IgD-negative memory B cell (primary cell): ENCODE measurements at regions not wholly inside any gene's neighbourhood (a gene's known extent, or its start where the extent isn't known, plus 50 kb on each side); places are given as distances from the start of the nearest gene placed in this dataset.
"Not testable (repeated sequence)": the region's sequence is repeated elsewhere in the genome, so short reads cannot be mapped to it uniquely, and the experiment has no call there.

Experiments
- H3K27ac Mint-ChIP-seq, 3 donors: one replicate each; pipeline ENCODE4 v1.8.0; 2020 to 2022; ENCODE audit warnings: mild to moderate bottlenecking in 3 of 3, mixed read lengths in 3 of 3, moderate library complexity in 1 of 3
- H3K27me3 Mint-ChIP-seq: one replicate; pipeline ENCODE4 v1.8.0; 2021; ENCODE audit warnings: mixed read lengths
- H3K36me3 Mint-ChIP-seq: one replicate; pipeline ENCODE4 v1.8.0; 2020; ENCODE audit warnings: mild to moderate bottlenecking, mixed read lengths
- H3K4me1 Mint-ChIP-seq, 3 donors: one replicate each; pipeline ENCODE4 v1.8.0; 2020 to 2022; ENCODE audit warnings: mixed read lengths in 3 of 3, mild to moderate bottlenecking in 1 of 3
- H3K4me3 Mint-ChIP-seq, 4 donors: one replicate each; pipeline ENCODE4 v1.8.0; 2020 to 2022; ENCODE audit warnings: mild to moderate bottlenecking in 4 of 4, mixed read lengths in 4 of 4, moderate library complexity in 3 of 4
- H3K9me3 Mint-ChIP-seq, 3 donors: one replicate each; pipeline ENCODE4 v1.8.0; 2020 to 2021; ENCODE audit warnings: mixed read lengths in 3 of 3, mild to moderate bottlenecking in 1 of 3

DNA sequence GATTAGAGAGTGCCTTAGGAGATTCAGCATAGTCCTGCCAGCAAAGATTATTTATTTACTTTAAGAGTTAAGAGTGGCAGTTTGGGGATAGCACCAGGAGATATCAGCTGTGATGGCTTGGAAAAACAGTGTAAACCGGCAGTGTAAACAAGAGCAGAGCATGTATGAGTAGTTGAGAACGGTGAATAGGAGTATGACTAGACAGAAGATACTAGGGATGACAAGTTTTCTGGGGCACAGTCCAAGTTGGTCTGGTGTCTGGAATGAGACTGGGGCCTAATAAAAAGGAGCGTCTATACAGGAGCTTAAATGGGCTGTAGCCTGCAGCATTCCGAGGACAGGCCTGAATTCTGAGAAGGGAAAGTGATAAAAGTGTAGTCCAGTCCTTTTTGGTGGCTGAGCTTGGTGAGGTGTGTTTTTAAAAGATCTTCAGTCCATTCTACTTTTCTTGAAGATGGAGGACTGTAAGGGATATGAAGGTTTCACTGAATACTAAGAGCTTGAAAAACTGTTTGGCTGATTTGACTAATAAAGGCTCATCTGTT, 117.8 kb downstream of the TLR5 start:
- H3K36me3 Mint-ChIP-seq, H3K4me1 Mint-ChIP-seq, H3K27ac Mint-ChIP-seq, H3K9me3 Mint-ChIP-seq, H3K4me3 Mint-ChIP-seq, H3K27me3 Mint-ChIP-seq: not testable (repeated sequence)

DNA sequence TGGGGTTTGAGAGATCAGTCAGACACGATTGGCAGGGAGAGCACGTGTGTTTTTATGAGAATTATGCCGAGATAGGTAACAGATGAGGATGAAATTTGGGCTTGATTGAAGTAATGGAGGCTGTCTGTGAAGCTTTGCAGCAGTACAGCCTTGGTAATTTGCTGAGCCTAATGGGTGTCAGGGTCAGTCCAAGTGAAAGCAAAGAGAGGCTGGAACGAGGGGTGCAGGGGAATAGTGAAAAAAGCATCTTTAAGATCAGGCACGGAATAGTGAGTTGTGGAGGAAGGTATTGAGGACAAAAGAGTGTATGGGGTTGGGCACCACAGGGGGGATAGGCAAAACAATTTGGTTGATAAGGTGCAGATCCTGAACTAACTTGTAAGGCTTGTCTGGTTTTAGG, 116.4 kb downstream of the TLR5 start:
- not testable (repeated sequence) for H3K27ac Mint-ChIP-seq, H3K27me3 Mint-ChIP-seq

DNA sequence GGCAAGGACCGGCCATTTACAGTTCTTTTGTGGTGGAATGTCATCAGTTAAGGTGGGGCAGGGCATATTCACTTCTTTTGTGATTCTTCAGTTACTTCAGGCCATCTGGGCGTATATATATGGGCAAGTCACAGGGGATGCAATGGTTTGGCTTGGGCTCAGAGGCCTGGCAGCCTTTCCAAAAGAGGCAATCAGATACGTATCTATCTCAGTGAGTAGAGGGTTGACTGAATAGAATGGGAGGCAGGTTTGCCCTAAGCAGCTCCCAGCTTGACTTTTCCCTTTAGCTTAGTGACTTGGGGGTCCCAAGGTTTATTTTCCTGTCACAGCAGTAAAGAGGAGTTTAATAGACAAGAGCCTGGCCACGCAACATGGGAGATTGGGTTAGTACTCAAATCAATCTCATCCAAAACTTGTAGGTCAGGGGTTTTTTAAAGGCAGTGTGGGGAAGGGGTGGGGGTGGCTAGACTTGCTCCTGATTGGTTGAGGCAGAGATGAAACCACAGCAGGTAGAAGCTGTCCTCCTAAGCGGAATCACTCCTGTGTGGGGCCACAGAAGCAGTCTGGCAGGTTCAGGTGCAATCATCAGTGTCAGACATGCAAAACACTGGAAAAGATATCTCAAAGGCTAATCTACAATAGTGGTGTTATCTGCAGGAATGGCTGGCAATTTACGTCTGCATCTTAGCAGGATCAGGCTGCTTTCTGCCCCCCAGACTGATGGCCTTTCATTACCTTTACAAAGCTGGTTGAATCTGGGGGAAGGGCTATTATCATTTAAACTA, 112.9 kb downstream of the TLR5 start:
- Mint-ChIP-seq H3K4me3 (no peak overlapping the region), H3K27ac (peak overlapping the region in 1 of 3 donors; percentile 42), H3K4me1 (peaks cover 0 to 1% (median 0%) of the 10 kb centered on the region in 3 donors), H3K36me3 (no peaks in the 10 kb centered on the region), H3K9me3 (no peaks in the 10 kb centered on the region), H3K27me3 (no peaks in the 10 kb centered on the region)

More for the DNA sequence above, 116.4 kb downstream of the TLR5 start:
- not testable (repeated sequence) for H3K9me3 Mint-ChIP-seq, H3K4me3 Mint-ChIP-seq, H3K4me1 Mint-ChIP-seq, H3K36me3 Mint-ChIP-seq

DNA sequence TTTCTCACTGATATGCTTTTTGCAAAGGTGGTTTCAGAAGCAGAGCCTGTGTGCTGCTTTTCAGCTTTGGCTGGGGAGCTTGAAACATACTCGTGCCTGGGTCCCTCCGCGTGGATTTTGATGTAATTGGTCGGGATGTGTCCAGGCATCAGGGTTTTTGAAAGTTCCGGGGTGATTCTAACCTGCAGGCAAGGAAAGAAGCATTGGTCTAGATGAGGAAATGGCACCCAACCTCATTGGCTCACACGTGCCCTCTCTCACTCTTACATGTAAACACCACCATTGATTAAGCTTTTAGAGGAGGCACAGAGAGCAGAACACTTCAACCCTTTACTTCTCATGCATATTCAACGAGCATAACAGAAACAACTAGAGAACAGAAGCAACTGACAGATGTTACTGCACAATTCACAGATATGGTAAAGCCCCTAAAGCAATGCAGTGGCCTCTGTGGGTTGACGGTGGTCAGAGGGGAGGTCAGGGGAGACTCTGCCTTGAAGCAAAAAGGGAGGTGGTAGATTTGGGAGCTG, 112.1 kb downstream of the TLR5 start:
- H3K9me3 Mint-ChIP-seq: no peaks in the 10 kb centered on the region
- H3K36me3 Mint-ChIP-seq: no peaks in the 10 kb centered on the region
- H3K27ac Mint-ChIP-seq: peak overlapping the region in 2 of 3 donors; percentile 4 to 15
- peaks cover 0 to 1% (median 0%) of the 10 kb centered on the region in 3 donors for H3K4me1 Mint-ChIP-seq
- H3K27me3 Mint-ChIP-seq: peaks cover under 1% of the 10 kb centered on the region
- H3K4me3 Mint-ChIP-seq: no peak overlapping the region

DNA sequence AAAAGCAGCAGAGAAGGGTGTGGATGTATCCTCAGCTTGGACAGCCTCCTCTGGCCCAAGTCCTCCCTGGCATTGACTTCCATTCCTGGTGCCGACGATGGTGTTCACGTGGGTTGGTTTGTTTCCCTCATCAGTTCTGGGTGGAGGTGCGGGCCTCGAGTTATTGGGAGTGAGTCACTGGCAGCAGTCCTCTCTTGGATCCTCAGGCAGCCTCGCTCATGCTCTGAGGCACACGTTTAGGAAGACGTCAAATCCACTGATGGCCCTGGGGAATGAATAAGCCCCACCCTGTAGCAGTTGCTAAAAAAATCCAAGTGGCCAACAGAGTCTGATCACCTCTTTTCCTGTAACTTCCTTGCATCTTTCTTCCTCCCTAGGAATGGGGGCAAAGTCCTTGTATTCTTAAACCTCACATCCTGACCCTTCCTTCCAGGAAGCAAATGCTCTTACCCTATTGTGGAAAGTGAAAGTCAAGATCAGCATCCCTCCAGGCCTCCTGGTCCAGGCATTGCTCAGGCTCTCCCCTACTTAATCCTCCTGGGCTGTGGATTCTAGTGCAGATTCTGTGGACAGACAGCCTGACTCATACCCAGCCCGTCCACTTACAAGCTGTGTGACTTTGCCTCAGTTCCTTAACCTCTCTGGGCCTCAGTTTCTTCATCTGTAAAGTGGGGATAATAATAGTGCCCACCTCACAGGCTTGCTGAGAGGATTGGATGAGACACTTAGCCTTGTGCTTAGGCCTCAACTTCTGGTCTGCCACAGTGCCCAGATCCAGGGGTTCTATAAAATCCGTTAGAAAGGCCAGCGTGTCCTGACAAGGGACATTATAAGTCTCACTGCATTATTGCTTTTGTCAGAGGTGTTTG, 111.1 kb downstream of the TLR5 start:
- Mint-ChIP-seq H3K9me3 (no peaks in the 10 kb centered on the region), H3K27me3 (peaks cover 11% of the 10 kb centered on the region), H3K27ac (no peak overlapping the region), H3K4me3 (no peak overlapping the region), H3K4me1 (peaks cover 0 to 1% (median 0%) of the 10 kb centered on the region in 3 donors), H3K36me3 (no peaks in the 10 kb centered on the region)

DNA sequence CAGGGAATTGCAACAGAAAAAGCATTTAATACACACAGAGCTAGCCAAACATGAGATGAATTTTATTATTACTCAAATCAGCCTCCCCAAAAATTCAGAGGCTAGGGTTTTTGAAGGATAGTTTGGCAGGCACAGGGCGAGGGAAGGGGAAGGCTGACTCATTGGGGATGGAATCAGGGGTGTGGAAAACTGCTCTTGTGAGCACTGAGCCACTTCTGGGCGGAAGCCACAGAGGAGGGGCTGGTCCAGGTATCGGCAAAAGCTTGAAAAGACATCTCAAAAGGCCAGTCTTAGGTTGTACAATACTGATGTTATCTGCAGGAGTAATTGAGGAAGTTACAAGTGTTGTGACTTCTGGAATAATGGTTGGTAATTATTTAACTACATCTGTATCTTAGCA, 109.4 kb downstream of the TLR5 start:
- no peak overlapping the region for H3K4me3 Mint-ChIP-seq
- H3K4me1 Mint-ChIP-seq: peaks cover 0 to 3% (median 0%) of the 10 kb centered on the region in 3 donors
- H3K27me3 Mint-ChIP-seq: peaks cover 15% of the 10 kb centered on the region
- no peak overlapping the region for H3K27ac Mint-ChIP-seq
- H3K36me3 Mint-ChIP-seq: no peaks in the 10 kb centered on the region
- H3K9me3 Mint-ChIP-seq: no peaks in the 10 kb centered on the region

DNA sequence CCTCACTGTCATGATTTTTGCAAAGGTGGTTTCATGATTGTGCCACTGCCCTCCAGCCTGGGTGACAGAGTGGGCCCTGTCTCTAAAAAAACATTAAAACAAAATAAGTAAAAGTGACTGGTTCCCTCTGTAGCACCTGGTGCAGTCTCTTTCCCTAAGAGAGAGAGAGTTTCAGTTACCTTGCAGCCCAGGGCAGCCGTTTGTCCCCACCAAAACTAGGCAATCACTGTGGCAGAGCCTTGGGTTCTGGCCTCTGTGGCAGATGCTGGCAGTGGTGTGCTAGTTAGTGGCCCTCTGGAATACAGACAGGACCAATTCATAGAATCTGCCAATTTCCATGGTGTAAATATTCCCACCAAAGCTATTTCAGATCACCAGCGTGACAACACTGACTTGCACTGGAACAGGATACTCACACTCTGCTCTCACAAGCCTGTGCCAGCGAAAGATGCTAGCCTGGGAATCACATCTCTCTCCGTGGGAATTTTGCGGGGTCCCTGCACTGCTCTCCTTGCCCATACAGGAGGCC, 108.7 kb downstream of the TLR5 start:
- Mint-ChIP-seq H3K36me3 (no peaks in the 10 kb centered on the region), H3K9me3 (no peaks in the 10 kb centered on the region), H3K27ac (no peak overlapping the region), H3K4me3 (no peak overlapping the region), H3K4me1 (peaks cover 0 to 3% (median 0%) of the 10 kb centered on the region in 3 donors), H3K27me3 (peaks cover 15% of the 10 kb centered on the region)

DNA sequence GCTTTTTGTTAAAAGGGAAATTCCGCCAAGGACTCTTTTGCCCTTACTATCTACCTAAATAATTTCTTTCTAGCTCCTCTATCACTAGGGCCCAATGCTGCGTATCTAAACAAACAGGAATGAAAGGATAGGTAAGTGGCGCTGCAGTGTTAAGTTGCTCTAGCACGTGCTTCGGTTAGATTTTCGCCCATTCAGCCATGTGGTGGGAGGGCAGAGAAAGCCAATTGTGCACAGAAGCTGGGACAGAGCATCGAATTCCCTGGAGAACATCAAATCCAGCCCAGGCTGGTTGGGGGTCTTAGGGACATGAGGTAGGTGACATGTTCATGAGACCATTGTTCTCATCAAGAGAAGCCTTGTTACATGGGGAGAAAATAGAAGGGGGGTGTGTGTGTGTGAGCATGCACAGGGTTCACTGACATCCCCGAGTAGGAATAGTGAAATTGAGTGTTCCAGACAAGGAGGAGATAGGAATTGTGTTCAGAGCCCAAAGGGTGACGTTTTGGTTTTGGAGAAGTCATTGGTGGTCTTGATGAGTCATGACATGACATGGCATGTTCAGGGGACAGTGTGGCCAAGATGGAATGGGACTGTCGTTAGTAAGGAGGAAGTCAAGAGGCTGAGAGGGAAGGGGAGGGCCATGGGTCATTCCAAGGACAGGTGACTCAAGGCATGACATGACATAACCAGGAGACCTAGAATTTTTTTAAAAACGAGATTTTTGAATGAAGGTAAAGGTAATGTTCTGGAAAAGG, 107.1 kb downstream of the TLR5 start:
- peaks cover 20% of the 10 kb centered on the region for H3K27me3 Mint-ChIP-seq
- H3K36me3 Mint-ChIP-seq: no peaks in the 10 kb centered on the region
- H3K4me1 Mint-ChIP-seq: peaks cover 0 to 3% (median 0%) of the 10 kb centered on the region in 3 donors
- H3K9me3 Mint-ChIP-seq: peaks cover 0 to 2% (median 0%) of the 10 kb centered on the region in 3 donors
- H3K4me3 Mint-ChIP-seq: no peak overlapping the region
- no peak overlapping the region for H3K27ac Mint-ChIP-seq

DNA sequence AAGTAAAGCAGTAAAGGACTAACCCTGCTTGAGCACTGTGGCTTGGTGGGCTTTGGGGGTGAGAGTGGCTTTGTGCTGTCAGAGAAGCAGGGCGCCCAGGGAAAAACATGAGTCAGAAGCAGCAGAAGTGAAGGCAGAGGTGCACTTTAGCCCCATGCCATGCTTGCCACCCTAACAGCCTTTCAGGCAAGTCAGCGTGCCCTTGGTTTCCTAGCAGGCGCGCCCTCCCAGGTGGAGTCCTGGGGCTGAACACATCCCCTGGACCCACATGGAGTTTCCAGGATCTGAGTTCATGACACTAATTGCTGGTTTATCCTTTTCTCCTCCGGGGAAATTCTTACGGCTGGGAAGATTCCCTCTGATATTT, 106.6 kb downstream of the TLR5 start:
- peaks cover 0 to 2% (median 0%) of the 10 kb centered on the region in 3 donors for H3K9me3 Mint-ChIP-seq
- H3K36me3 Mint-ChIP-seq: no peaks in the 10 kb centered on the region
- H3K27me3 Mint-ChIP-seq: peaks cover 20% of the 10 kb centered on the region
- no peak overlapping the region for H3K27ac Mint-ChIP-seq
- H3K4me1 Mint-ChIP-seq: peaks cover 0 to 3% (median 0%) of the 10 kb centered on the region in 3 donors
- H3K4me3 Mint-ChIP-seq: no peak overlapping the region

DNA sequence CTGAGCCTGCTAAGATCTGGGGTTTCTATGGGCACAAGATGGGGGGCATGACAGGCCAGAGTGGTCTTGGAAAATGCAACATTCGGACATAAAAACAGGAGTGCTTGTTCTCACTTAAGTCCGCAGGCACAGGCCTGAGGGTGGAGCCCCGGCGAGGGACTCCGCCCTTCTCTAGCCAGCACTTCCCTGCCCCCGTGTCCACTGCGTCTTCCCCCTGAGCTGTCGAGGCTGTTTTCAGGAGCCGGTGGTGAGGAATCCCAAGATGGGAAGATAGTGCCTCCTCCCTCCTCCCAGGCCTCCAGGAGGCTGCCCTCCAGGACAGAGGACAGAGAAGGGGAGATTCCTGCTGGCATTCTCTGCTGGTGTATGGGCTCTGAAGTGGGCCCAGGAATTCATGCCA, 105.2 kb downstream of the TLR5 start:
- H3K9me3 Mint-ChIP-seq: peaks cover 0 to 2% (median 0%) of the 10 kb centered on the region in 3 donors
- no peak overlapping the region for H3K4me3 Mint-ChIP-seq
- H3K4me1 Mint-ChIP-seq: peaks cover 0 to 3% (median 0%) of the 10 kb centered on the region in 3 donors
- H3K27ac Mint-ChIP-seq: no peak overlapping the region
- peaks cover 20% of the 10 kb centered on the region for H3K27me3 Mint-ChIP-seq
- no peaks in the 10 kb centered on the region for H3K36me3 Mint-ChIP-seq

DNA sequence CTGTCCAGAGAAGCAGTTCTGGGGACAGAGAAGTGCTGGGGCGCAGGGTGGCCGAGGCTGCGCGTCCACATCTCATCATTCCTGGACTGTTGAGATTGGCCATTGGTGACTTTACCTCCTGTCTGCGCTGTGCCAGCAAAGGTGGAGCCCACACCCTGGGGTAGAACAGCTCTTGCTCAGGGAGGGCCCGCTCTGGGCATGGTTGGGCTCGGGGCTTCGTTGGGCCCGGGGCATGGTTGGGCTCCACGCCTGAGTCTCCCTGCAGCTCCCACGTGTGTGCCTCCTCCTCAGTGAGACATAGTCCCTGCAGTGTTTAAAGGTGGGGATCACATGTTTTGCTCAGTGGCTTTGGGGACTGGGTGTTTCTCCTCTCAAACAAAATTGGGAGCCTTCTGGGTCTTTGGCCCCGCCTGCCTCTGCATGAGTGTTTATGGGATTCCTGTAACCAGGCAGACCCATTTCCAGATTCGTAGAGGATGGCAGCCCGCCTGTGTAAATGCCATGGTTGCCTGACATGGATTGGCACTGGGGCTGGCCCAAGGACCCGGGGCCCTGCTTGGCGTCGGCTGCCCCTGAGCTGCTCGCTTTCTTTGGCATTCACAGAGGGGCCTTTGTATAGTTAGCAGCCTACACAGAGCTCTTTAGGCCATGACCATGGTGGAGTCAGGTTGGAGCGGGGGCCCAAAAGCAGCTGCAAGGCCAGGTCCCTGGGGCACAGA, 104.6 kb downstream of the TLR5 start:
- peaks cover 0 to 3% (median 0%) of the 10 kb centered on the region in 3 donors for H3K4me1 Mint-ChIP-seq
- H3K4me3 Mint-ChIP-seq: no peak overlapping the region
- no peaks in the 10 kb centered on the region for H3K36me3 Mint-ChIP-seq
- peaks cover 0 to 4% (median 0%) of the 10 kb centered on the region in 3 donors for H3K9me3 Mint-ChIP-seq
- H3K27ac Mint-ChIP-seq: no peak overlapping the region
- peaks cover 20% of the 10 kb centered on the region for H3K27me3 Mint-ChIP-seq

DNA sequence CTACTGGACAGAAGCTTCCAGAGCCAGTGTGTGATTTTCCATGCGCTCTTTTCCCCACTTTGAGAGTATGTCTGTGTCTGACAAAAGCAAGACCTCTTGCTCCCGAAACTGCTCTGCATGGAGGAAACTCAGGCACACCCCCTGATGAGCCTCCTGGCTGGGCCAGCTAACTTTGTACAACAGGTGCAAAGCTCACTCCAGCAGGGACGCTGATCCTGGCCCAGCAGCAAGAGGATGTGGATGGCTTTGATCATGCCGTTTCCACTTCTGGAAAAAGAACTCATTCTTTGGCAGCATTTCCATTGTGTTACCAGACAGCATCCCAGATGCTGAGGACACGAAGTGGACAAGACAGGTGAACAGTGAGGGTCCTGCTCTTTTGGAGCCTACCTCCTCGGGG, 103.1 kb downstream of the TLR5 start:
- peaks cover 0 to 1% (median 0%) of the 10 kb centered on the region in 3 donors for H3K4me1 Mint-ChIP-seq
- peak overlapping the region in 1 of 4 donors; percentile 1 for H3K4me3 Mint-ChIP-seq
- no peaks in the 10 kb centered on the region for H3K36me3 Mint-ChIP-seq
- H3K27ac Mint-ChIP-seq: no peak overlapping the region
- peaks cover 23% of the 10 kb centered on the region for H3K27me3 Mint-ChIP-seq
- H3K9me3 Mint-ChIP-seq: peaks cover 0 to 7% (median 4%) of the 10 kb centered on the region in 3 donors

DNA sequence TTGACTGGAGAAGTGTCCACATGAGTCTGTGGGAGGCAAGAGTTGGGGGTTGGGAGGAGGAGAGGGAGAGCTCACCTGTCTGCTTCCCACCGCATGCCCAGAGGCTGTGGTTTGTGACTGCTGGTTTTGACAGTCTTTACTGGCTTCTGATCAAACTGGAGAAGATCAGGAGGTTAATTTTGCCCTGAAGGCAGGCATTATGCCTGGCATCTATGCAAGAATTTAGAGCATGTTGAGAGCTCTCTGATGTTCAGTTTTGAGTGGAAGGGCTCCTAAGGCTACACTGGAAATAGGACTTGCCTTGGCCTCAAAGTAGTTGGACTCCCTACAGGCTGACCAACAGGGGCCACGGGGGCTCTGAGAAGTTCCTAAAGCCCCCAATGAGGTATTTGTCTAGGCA, 101.6 kb downstream of the TLR5 start:
- Mint-ChIP-seq H3K36me3 (no peaks in the 10 kb centered on the region), H3K4me3 (no peak overlapping the region), H3K9me3 (peaks cover 0 to 13% (median 9%) of the 10 kb centered on the region in 3 donors), H3K27me3 (peaks cover 17% of the 10 kb centered on the region), H3K27ac (no peak overlapping the region), H3K4me1 (peaks cover 0 to 1% (median 0%) of the 10 kb centered on the region in 3 donors)
